ENCODE measurements at regions not wholly inside any gene's neighbourhood (a gene's known extent, or its start where the extent isn't known, plus 50 kb on each side); places are given as distances from the start of the nearest gene placed in this dataset.

- TF ChIP-seq CDX4 (CRISPR knock-in tag; IDR thresholded peaks at IDR 0.05; ENCODE audit: borderline replicate concordance) (no peak), E2F5 (CRISPR knock-in tag; IDR thresholded peaks at IDR 0.05) (no peak), SOX15 (CRISPR knock-in tag; IDR thresholded peaks at IDR 0.05) (no peak), RELA (CRISPR knock-in tag; IDR thresholded peaks at IDR 0.05; ENCODE audit: borderline replicate concordance) (no peak), CREM (CRISPR knock-in tag; IDR thresholded peaks at IDR 0.05) (no peak), TEAD1 (CRISPR knock-in tag; IDR thresholded peaks at IDR 0.05) (no peak), MXD4 (CRISPR knock-in tag; IDR thresholded peaks at IDR 0.05; ENCODE audit: borderline replicate concordance) (no peak), ZNF512 (CRISPR knock-in tag; IDR thresholded peaks at IDR 0.05; ENCODE audit: borderline replicate concordance) (no peak)
These were observed 118.0 kb upstream of the SEC14L1 start (continued) for GRCh38 chr17:77022766-77023165.

- CTCF ChIA-PET = interaction anchor here (0.7 kb wide), 1 partner anchor 244 kb away, joined by 3 read pairs; no protein-coding TSS in a partner anchor
- DNase-seq (ENCODE audit: low spot score) = no peak
- H3K4me3 Mint-ChIP-seq = no peak overlapping the region
- no peaks in the 10 kb centered on the region for H3K4me1 Mint-ChIP-seq
- no peak overlapping the region for H3K27ac Mint-ChIP-seq
- H3K27me3 Mint-ChIP-seq (ENCODE audit: low read depth) = no peaks in the 10 kb centered on the region; the same call in 1 of the 2 replicates
- H3K9me3 Mint-ChIP-seq = peaks cover 20% of the 10 kb centered on the region
- no peak for ATAC-seq
- POLR2A ChIA-PET = no interaction called here
- H3K36me3 Mint-ChIP-seq = peaks cover 12% of the 10 kb centered on the region
- no peak for TF ChIP-seq ATF3 (CRISPR knock-in tag; conservative IDR thresholded peaks at IDR 0.05)
- TF ChIP-seq NFYB (CRISPR knock-in tag; conservative IDR thresholded peaks at IDR 0.05; ENCODE audit: low read depth) = no peak
- TF ChIP-seq USF2 (CRISPR knock-in tag; IDR thresholded peaks at IDR 0.05) = no peak
- no peak for TF ChIP-seq ZNF232 (CRISPR knock-in tag; IDR thresholded peaks at IDR 0.05)
- TF ChIP-seq CDX4 (CRISPR knock-in tag; IDR thresholded peaks at IDR 0.05; ENCODE audit: borderline replicate concordance) = no peak
- no peak for TF ChIP-seq PRDM15 (CRISPR knock-in tag; IDR thresholded peaks at IDR 0.05)
- no peak for TF ChIP-seq ZNF121 (CRISPR knock-in tag; IDR thresholded peaks at IDR 0.05)
- no peak for TF ChIP-seq USF1 (CRISPR knock-in tag; IDR thresholded peaks at IDR 0.05)
- TF ChIP-seq ZNF138 (CRISPR knock-in tag; conservative IDR thresholded peaks at IDR 0.05) = no peak
- no peak for TF ChIP-seq RELA (CRISPR knock-in tag; IDR thresholded peaks at IDR 0.05; ENCODE audit: borderline replicate concordance)
- TF ChIP-seq ATF2 (CRISPR knock-in tag; IDR thresholded peaks at IDR 0.05; ENCODE audit: borderline replicate concordance, low read depth) = no peak
- no peak for TF ChIP-seq ZNF512 (CRISPR knock-in tag; IDR thresholded peaks at IDR 0.05; ENCODE audit: borderline replicate concordance)
- no peak for TF ChIP-seq SMAD3 (CRISPR knock-in tag; IDR thresholded peaks at IDR 0.05; ENCODE audit: borderline replicate concordance)
- no peak for TF ChIP-seq ETV6 (CRISPR knock-in tag; IDR thresholded peaks at IDR 0.05)
These were observed 115.0 kb upstream of the SEC14L1 start for GRCh38 chr17:77025781-77026180.
